ENCODE measurements at regions not wholly inside any gene's neighbourhood (a gene's known extent, or its start where the extent isn't known, plus 50 kb on each side); places are given as distances from the start of the nearest gene placed in this dataset.

DNA sequence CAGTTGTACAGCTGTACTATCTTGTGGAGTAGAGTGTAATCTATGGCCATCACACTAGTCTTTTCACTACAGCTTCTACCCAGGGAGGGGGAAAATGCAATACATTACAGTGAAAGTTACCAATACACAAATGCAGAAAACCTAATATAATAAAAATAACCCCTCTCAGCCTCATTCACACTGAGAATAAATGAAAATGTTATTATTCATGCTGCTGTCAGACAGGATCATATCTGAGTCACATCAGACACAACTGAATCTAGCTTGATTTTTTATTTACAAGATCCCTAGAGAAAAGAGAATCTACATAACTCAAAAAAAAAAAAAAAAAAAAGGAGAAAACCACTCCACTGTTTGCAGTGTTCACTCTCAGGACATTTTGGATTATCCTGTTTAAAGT is 293.9 kb upstream of the ESRRG start:
- Histone ChIP-seq H3K4me3 (ENCODE audit: low read depth in 1 of 3, low read length in 3 of 3) (no peak overlapping the region), H3K27ac (ENCODE audit: low read depth in 1 of 2, low read length in 2 of 2) (no peak overlapping the region), H3K9ac (ENCODE audit: low read depth in 1 of 2, low read length in 2 of 2) (no peak overlapping the region), H3K36me3 (ENCODE audit: control insufficient read depth in 4 of 4, insufficient read depth in 3 of 4, low read depth in 1 of 4, low read length in 3 of 4) (no peaks in the 10 kb centered on the region), H3K4me1 (ENCODE audit: control insufficient read depth in 4 of 4, insufficient read depth in 4 of 4, low read length in 3 of 4) (no peaks in the 10 kb centered on the region), H3K9me3 (ENCODE audit: control insufficient read depth in 4 of 4, low read length in 3 of 4) (no peaks in the 10 kb centered on the region), H3K27me3 (ENCODE audit: control insufficient read depth in 4 of 4, insufficient read depth in 4 of 4, low read length in 3 of 4) (no peaks in the 10 kb centered on the region)
- TF ChIP-seq JUND (IDR thresholded peaks at IDR 0.05): no peak
- TF ChIP-seq, protein P1, sequence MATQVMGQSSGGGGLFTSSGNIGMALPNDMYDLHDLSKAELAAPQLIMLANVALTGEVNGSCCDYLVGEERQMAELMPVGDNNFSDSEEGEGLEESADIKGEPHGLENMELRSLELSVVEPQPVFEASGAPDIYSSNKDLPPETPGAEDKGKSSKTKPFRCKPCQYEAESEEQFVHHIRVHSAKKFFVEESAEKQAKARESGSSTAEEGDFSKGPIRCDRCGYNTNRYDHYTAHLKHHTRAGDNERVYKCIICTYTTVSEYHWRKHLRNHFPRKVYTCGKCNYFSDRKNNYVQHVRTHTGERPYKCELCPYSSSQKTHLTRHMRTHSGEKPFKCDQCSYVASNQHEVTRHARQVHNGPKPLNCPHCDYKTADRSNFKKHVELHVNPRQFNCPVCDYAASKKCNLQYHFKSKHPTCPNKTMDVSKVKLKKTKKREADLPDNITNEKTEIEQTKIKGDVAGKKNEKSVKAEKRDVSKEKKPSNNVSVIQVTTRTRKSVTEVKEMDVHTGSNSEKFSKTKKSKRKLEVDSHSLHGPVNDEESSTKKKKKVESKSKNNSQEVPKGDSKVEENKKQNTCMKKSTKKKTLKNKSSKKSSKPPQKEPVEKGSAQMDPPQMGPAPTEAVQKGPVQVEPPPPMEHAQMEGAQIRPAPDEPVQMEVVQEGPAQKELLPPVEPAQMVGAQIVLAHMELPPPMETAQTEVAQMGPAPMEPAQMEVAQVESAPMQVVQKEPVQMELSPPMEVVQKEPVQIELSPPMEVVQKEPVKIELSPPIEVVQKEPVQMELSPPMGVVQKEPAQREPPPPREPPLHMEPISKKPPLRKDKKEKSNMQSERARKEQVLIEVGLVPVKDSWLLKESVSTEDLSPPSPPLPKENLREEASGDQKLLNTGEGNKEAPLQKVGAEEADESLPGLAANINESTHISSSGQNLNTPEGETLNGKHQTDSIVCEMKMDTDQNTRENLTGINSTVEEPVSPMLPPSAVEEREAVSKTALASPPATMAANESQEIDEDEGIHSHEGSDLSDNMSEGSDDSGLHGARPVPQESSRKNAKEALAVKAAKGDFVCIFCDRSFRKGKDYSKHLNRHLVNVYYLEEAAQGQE (IDR thresholded peaks at IDR 0.05): no peak
- no peak for DNase-seq (ENCODE audit: low spot score)

DNA sequence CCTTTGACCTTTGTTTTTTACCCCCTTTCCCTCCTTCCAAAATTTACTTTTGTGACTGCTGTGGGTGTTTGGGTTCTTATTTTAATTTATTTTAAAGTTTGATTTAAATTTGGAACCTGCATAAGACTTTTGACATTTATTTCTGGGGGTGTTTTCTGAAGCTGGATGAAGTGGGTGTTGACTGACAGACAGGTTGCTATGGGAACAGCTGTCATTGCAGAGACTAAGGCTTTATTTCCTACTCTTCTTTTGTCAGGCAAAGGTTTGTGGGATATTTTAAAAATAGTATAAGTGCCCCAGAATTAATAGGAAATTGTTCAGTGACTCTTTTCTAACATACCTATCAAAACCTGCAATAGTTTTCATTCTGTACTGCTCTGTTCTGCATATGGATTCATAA is 290.8 kb upstream of the ESRRG start:
- TF ChIP-seq GABPA (IDR thresholded peaks at IDR 0.05 in 1 of 2, conservative IDR thresholded peaks at IDR 0.05 in 1 of 2): no peak
- TF ChIP-seq HNF4G (IDR thresholded peaks at IDR 0.05): no peak
- TF ChIP-seq, protein P1 (IDR thresholded peaks at IDR 0.05): no peak
- no peak for TF ChIP-seq RAD21 (IDR thresholded peaks at IDR 0.05)
- TF ChIP-seq YY1 (IDR thresholded peaks at IDR 0.05): no peak
- TF ChIP-seq TAF1 (conservative IDR thresholded peaks at IDR 0.05): no peak
- TF ChIP-seq, protein P2, sequence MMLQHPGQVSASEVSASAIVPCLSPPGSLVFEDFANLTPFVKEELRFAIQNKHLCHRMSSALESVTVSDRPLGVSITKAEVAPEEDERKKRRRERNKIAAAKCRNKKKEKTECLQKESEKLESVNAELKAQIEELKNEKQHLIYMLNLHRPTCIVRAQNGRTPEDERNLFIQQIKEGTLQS (IDR thresholded peaks at IDR 0.05): no peak
- Histone ChIP-seq H3K27me3 (ENCODE audit: control insufficient read depth in 4 of 4, insufficient read depth in 4 of 4, low read length in 3 of 4) (no peaks in the 10 kb centered on the region), H3K9ac (ENCODE audit: low read depth in 1 of 2, low read length in 2 of 2) (no peak overlapping the region), H3K27ac (ENCODE audit: low read depth in 1 of 2, low read length in 2 of 2) (no peak overlapping the region), H3K36me3 (ENCODE audit: control insufficient read depth in 4 of 4, insufficient read depth in 3 of 4, low read depth in 1 of 4, low read length in 3 of 4) (no peaks in the 10 kb centered on the region), H3K4me1 (ENCODE audit: control insufficient read depth in 4 of 4, insufficient read depth in 4 of 4, low read length in 3 of 4) (no peaks in the 10 kb centered on the region), H3K9me3 (ENCODE audit: control insufficient read depth in 4 of 4, low read length in 3 of 4) (no peaks in the 10 kb centered on the region), H3K4me3 (ENCODE audit: low read depth in 1 of 3, low read length in 3 of 3) (no peak overlapping the region)
- DNase-seq (ENCODE audit: low spot score): no peak

DNA sequence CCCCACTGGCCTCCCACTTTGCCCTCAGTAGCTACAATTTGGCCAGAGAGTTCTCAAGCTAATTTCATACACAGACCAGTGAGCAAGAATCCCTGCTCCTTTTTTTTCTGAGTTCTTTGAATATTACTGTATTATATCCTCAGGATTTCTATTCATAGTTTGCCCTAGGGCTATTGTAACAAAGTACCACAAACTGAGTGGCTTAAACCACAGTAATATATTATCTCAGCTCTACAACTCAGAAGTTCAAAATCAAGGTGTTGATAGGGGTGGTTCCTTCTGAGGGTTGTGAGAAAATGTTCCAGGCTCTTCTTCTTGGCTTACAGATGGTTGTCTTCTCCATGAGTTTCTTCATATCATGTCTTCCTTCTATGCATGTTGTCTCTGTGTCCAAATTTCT is 289.4 kb upstream of the ESRRG start:
- no peaks in the 10 kb centered on the region for H3K36me3 ChIP-seq (ENCODE audit: control insufficient read depth in 4 of 4, insufficient read depth in 3 of 4, low read depth in 1 of 4, low read length in 3 of 4)
- H3K27me3 ChIP-seq (ENCODE audit: control insufficient read depth in 4 of 4, insufficient read depth in 4 of 4, low read length in 3 of 4): peaks cover 0 to 3% (median 0%) of the 10 kb centered on the region in 4 donors
- no peak overlapping the region for H3K4me3 ChIP-seq (ENCODE audit: low read depth in 1 of 3, low read length in 3 of 3)
- no peaks in the 10 kb centered on the region for H3K9me3 ChIP-seq (ENCODE audit: control insufficient read depth in 4 of 4, low read length in 3 of 4)
- H3K27ac ChIP-seq (ENCODE audit: low read depth in 1 of 2, low read length in 2 of 2): no peak overlapping the region
- H3K4me1 ChIP-seq (ENCODE audit: control insufficient read depth in 4 of 4, insufficient read depth in 4 of 4, low read length in 3 of 4): no peaks in the 10 kb centered on the region
- no peak overlapping the region for H3K9ac ChIP-seq (ENCODE audit: low read depth in 1 of 2, low read length in 2 of 2)
- no peak for DNase-seq (ENCODE audit: low spot score)
- TF ChIP-seq, protein P2 (IDR thresholded peaks at IDR 0.05): no peak
- no peak for TF ChIP-seq TAF1 (conservative IDR thresholded peaks at IDR 0.05)
- TF ChIP-seq NR2F2 (IDR thresholded peaks at IDR 0.05): no peak
- no peak for TF ChIP-seq RXRA (IDR thresholded peaks at IDR 0.05)
- TF ChIP-seq SP1 (IDR thresholded peaks at IDR 0.05): no peak
- TF ChIP-seq, protein P3, sequence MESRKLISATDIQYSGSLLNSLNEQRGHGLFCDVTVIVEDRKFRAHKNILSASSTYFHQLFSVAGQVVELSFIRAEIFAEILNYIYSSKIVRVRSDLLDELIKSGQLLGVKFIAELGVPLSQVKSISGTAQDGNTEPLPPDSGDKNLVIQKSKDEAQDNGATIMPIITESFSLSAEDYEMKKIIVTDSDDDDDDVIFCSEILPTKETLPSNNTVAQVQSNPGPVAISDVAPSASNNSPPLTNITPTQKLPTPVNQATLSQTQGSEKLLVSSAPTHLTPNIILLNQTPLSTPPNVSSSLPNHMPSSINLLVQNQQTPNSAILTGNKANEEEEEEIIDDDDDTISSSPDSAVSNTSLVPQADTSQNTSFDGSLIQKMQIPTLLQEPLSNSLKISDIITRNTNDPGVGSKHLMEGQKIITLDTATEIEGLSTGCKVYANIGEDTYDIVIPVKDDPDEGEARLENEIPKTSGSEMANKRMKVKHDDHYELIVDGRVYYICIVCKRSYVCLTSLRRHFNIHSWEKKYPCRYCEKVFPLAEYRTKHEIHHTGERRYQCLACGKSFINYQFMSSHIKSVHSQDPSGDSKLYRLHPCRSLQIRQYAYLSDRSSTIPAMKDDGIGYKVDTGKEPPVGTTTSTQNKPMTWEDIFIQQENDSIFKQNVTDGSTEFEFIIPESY (IDR thresholded peaks at IDR 0.05): no peak
- no peak for TF ChIP-seq FOXA1 (IDR thresholded peaks at IDR 0.05)
- no peak for TF ChIP-seq HNF4A (conservative IDR thresholded peaks at IDR 0.05)
- TF ChIP-seq, protein P4, sequence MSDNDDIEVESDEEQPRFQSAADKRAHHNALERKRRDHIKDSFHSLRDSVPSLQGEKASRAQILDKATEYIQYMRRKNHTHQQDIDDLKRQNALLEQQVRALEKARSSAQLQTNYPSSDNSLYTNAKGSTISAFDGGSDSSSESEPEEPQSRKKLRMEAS (IDR thresholded peaks at IDR 0.05): no peak
- no peak for TF ChIP-seq GABPA (IDR thresholded peaks at IDR 0.05 in 1 of 2, conservative IDR thresholded peaks at IDR 0.05 in 1 of 2)
- TF ChIP-seq FOXA2 (IDR thresholded peaks at IDR 0.05): no peak
- TF ChIP-seq RAD21 (IDR thresholded peaks at IDR 0.05): no peak
